H1 (cell line): ENCODE measurements at regions not wholly inside any gene's neighbourhood (a gene's known extent, or its start where the extent isn't known, plus 50 kb on each side); places are given as distances from the start of the nearest gene placed in this dataset.

ENCODE experiments used
- ATF3 ChIP-seq: IDR thresholded peaks from 2 replicates; pipeline ENCODE4 v1.6.1; 2011; ENCODE audit warnings: low read depth, mild to moderate bottlenecking, low read length; ENCODE audit not compliant: insufficient read depth
- BRCA1 ChIP-seq: IDR thresholded peaks from 2 replicates; pipeline ENCODE4 v1.6.1; 2012; ENCODE audit warnings: low read depth, low read length, improper control_type of control experiment
- CTCF ChIP-seq, 3 experiments: IDR thresholded peaks; 1 replicate in 2 of 3; 2 replicates in 1 of 3; pipeline versions ENCODE4 v1.5.1 to v1.6.1; 2011; ENCODE audit warnings: low read length in 3 of 3, mild to moderate bottlenecking in 3 of 3, inconsistent platforms in 2 of 3, low read depth in 1 of 3, moderate library complexity in 1 of 3; ENCODE audit not compliant: insufficient read depth in 1 of 3; ENCODE audit errors: control extremely low read depth in 1 of 3
- EP300 ChIP-seq, 2 experiments: IDR thresholded peaks; 1 replicate in 1 of 2; 2 replicates in 1 of 2; pipeline ENCODE4 v1.6.1; 2011 to 2012; ENCODE audit warnings: low read depth in 2 of 2, low read length in 2 of 2, mild to moderate bottlenecking in 2 of 2, borderline replicate concordance in 1 of 2, inconsistent platforms in 1 of 2, moderate library complexity in 1 of 2
- EZH2 ChIP-seq: fragments of 200-600 bp; sonication (generic); IDR thresholded peaks from 2 replicates; pipeline ENCODE4 v1.7.1; 2012; ENCODE audit warnings: low read depth, mild to moderate bottlenecking, moderate library complexity, low read length, inconsistent platforms; ENCODE audit not compliant: severe bottlenecking
- GTF2F1 ChIP-seq: IDR thresholded peaks from 2 replicates; pipeline ENCODE4 v1.6.1; 2012; ENCODE audit warnings: low read depth, low read length, improper control_type of control experiment, borderline replicate concordance
- HDAC2 ChIP-seq, 2 experiments: fragments of 300-600 bp in 1 of 2; sonication (generic) in 1 of 2; IDR thresholded peaks; 2 replicates each; pipeline ENCODE4 v1.6.1; 2011 to 2012; ENCODE audit warnings: low read depth in 2 of 2, low read length in 2 of 2, mild to moderate bottlenecking in 2 of 2, moderate library complexity in 2 of 2, borderline replicate concordance in 1 of 2, inconsistent platforms in 1 of 2
- POLR2A ChIP-seq, 2 experiments: IDR thresholded peaks; 1 replicate in 1 of 2; 2 replicates in 1 of 2; pipeline ENCODE4 v1.6.1; 2011; ENCODE audit warnings: low read depth in 2 of 2, low read length in 2 of 2, mild to moderate bottlenecking in 2 of 2; ENCODE audit errors: control extremely low read depth in 1 of 2
- POLR2AphosphoS5 ChIP-seq: IDR thresholded peaks from 2 replicates; pipeline ENCODE4 v1.6.1; 2011; ENCODE audit warnings: low read depth, low read length
- TF ChIP-seq, protein P1 (sequence below): IDR thresholded peaks from 2 replicates; pipeline ENCODE4 v1.6.1; 2012; ENCODE audit warnings: low read length, inconsistent platforms

DNA sequence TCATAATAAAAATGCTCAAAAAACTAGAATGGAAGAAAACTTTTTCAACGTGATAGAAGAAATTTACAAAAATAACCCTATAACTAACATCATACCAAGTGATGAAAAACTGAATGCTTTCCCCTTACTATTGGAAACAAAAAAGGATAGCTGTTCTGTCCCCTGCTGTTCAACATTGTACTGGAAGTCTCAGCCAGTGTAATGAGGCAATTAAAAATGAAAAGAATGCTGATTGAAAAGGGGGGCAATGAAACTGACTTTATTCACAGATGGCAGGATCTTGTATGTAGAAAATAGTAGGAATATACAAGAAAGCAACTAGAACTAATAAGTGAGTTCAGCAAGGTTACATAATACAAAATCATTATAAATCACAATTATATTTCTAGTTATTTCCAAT is 337.9 kb upstream of the KITLG start:
- no peak for TF ChIP-seq BRCA1
- TF ChIP-seq POLR2AphosphoS5, result no peak
- TF ChIP-seq CTCF (IDR thresholded peaks at IDR 0.05; ENCODE audit: control extremely low read depth in 1 of 3, insufficient read depth in 1 of 3, low read depth in 1 of 3, low read length in 3 of 3), result no peak
- TF ChIP-seq EP300 (IDR thresholded peaks at IDR 0.05; ENCODE audit: borderline replicate concordance in 1 of 2, low read depth in 2 of 2, low read length in 2 of 2), result no peak
- TF ChIP-seq HDAC2 (IDR thresholded peaks at IDR 0.05; ENCODE audit: borderline replicate concordance in 1 of 2, low read depth in 2 of 2, low read length in 2 of 2), result no peak
- TF ChIP-seq POLR2A (IDR thresholded peaks at IDR 0.05; ENCODE audit: control extremely low read depth in 1 of 2, low read depth in 2 of 2, low read length in 2 of 2), result no peak
- no peak for TF ChIP-seq ATF3
- TF ChIP-seq GTF2F1, result no peak
- no peak for TF ChIP-seq EZH2
- TF ChIP-seq, protein P1, sequence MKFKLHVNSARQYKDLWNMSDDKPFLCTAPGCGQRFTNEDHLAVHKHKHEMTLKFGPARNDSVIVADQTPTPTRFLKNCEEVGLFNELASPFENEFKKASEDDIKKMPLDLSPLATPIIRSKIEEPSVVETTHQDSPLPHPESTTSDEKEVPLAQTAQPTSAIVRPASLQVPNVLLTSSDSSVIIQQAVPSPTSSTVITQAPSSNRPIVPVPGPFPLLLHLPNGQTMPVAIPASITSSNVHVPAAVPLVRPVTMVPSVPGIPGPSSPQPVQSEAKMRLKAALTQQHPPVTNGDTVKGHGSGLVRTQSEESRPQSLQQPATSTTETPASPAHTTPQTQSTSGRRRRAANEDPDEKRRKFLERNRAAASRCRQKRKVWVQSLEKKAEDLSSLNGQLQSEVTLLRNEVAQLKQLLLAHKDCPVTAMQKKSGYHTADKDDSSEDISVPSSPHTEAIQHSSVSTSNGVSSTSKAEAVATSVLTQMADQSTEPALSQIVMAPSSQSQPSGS, result no peak
